GM13977 (cell line): ENCODE measurements at regions not wholly inside any gene's neighbourhood (a gene's known extent, or its start where the extent isn't known, plus 50 kb on each side); places are given as distances from the start of the nearest gene placed in this dataset.
A peak's percentile ranks its signal among the peaks of the same experiment; 100 is the strongest.

Experiments used
- DNase-seq: peaks from one replicate; pipeline ENCODE4 v3.0.0; 2012; ENCODE audit warnings: low spot score
- CTCF ChIP-seq: IDR thresholded peaks from 2 replicates; pipeline ENCODE4 v1.5.1; 2012; ENCODE audit warnings: mild to moderate bottlenecking, control low read depth; ENCODE audit not compliant: insufficient read depth; ENCODE audit errors: extremely low read depth, missing control alignments
- in situ Hi-C: fragments of 300-500 bp; cut with MboI; formaldehyde crosslinking; loops from one replicate; pipeline ENCODE4 v1.12.0; 2022; ENCODE audit warnings: low sequenced_read_pairs, low pct_unique_long_range_greater_than_20kb, mixed read lengths, inconsistent platforms; ENCODE audit not compliant: unreplicated experiment

GRCh38 chr1:217097819-217098218 lies 374.6 kb upstream of the ESRRG start:
- TF ChIP-seq CTCF, result no peak
- in situ Hi-C loops, result no loop called here
- no peak for DNase-seq

- in situ Hi-C loops, result no loop called here
- no peak for TF ChIP-seq CTCF
- DNase-seq, result no peak
These were observed 373.0 kb upstream of the ESRRG start for GRCh38 chr1:217096200-217096599.

- TF ChIP-seq CTCF, result no peak
- in situ Hi-C loops, result no loop called here
- no peak for DNase-seq
These were observed 371.9 kb upstream of the ESRRG start for GRCh38 chr1:217095050-217095622.

GRCh38 chr1:217091561-217091960 lies 368.3 kb upstream of the ESRRG start:
- in situ Hi-C loops, result no loop called here
- DNase-seq, result no peak
- no peak for TF ChIP-seq CTCF

- no peak for DNase-seq
- in situ Hi-C loops, result no loop called here
- TF ChIP-seq CTCF, result no peak
These were observed 367.1 kb upstream of the ESRRG start for GRCh38 chr1:217090060-217090911.

GRCh38 chr1:217089361-217090014 lies 366.3 kb upstream of the ESRRG start:
- peak; percentile 30 for DNase-seq
- in situ Hi-C loops, result no loop called here
- TF ChIP-seq CTCF, result no peak
